GM08714 (cell line): ENCODE measurements at regions not wholly inside any gene's neighbourhood (a gene's known extent, or its start where the extent isn't known, plus 50 kb on each side); places are given as distances from the start of the nearest gene placed in this dataset.
"Not testable (repeated sequence)": the region's sequence is repeated elsewhere in the genome, so short reads cannot be mapped to it uniquely, and the experiment has no call there.

Experiments
- H3K4me3 ChIP-seq: fragments of 200-500 bp; sonication (Bioruptor generic); 2 replicates; pipeline ENCODE4 v1.5.1; 2014; ENCODE audit warnings: mild to moderate bottlenecking, low read length, inconsistent platforms
- ZNF274 ChIP-seq: IDR thresholded peaks from 2 replicates; pipeline ENCODE4 v1.6.1; 2012; ENCODE audit warnings: mild to moderate bottlenecking, low read depth, low read length

DNA sequence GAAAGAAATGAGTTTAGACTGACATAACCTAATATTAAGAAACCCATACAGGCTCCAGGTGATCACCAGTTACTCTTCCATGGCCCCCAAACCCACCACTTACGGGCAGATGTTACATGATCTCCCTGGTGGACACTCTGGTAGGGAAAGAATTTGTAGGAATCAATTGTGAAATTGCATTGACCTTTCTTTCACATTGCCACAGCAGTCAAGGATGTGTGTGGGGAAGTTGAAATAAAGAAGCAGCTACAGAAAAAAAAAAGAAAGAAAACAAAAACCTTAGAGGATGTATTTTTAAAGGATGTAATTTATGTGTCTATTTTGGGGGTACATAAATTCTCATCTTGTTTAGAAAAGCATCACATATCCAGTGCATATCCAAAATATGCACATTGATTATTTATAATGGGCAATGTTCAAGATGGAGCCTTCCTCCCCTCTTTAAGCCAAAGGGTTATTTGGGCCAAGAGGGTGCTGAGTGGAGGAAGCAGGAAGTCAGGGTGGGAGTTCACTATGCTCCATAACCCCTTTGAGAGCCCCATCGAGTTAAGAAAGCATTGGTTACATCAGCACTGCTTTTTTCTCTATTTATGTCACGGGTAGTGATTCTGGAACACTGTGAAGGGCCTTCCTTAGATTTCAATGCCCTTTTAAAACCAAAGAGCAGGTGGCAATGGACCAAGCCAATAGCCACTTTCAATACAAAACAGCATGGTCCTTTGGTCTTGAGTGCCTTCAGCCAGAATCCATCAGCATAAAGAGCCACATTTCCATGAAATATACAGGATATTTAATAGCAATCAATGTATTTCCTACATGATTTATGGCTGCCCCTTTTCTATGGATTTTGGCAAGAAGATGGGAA lies 169.6 kb downstream of the LACC1 start:
- no peak for TF ChIP-seq ZNF274
- no peak overlapping the region for H3K4me3 ChIP-seq

- no peak for TF ChIP-seq ZNF274
- no peak overlapping the region for H3K4me3 ChIP-seq
Measured at GRCh38 chr13:44050450-44051063, 170.9 kb downstream of the LACC1 start.

DNA sequence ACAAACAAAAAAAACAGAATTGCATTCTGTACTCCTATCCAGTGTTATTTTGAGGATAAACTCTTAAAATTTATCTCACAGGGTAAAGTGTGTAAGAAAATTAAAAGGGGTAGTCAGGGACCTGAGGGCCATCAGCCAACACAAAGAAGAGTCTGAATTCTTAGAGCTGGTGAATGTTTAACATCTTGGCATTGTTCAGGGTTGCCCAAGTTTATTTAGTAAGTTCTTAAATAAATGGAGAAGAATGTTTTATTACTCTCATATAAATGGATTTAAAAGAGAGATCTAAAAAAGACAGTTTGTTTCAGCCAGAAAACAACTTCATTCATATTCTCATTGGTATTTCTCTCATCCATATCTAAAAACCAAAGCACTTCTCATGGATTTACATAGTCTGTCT lies 171.7 kb downstream of the LACC1 start:
- no peak for TF ChIP-seq ZNF274
- no peak overlapping the region for H3K4me3 ChIP-seq

DNA sequence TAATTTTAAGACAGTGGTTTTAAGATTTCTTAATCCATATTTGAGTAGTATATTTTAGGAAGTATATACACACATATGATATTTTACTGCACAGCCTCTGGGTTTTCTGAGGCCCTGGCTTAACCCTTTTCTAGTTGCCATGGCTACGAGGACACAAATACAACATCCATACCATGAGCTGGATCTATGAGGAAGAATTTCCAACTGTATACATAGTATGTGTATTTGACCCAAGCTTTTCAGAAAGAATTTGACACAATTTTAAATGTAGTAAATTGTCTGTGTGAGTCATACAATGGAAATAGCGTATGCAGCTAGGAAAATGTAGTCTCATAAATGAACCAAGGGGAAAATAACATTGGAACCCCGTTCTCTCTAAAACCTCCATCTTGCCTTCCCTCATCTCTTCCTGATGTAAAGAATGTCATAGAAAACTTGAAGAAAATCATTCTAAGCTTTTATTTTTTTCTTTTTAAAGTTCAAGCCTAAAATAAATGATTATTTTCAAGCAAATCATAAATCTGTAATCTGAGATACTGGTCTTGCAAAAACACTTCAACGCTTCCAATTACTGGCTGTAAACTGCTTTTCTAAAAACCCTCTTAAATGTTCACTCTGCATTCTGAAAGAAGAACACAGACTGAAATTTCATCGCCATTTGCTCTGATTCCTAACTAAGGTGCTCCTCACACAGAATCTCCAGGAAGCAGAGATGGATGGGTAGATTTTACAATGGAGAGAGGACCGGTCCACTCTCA lies 172.4 kb downstream of the LACC1 start:
- H3K4me3 ChIP-seq: no peak overlapping the region
- no peak for TF ChIP-seq ZNF274

DNA sequence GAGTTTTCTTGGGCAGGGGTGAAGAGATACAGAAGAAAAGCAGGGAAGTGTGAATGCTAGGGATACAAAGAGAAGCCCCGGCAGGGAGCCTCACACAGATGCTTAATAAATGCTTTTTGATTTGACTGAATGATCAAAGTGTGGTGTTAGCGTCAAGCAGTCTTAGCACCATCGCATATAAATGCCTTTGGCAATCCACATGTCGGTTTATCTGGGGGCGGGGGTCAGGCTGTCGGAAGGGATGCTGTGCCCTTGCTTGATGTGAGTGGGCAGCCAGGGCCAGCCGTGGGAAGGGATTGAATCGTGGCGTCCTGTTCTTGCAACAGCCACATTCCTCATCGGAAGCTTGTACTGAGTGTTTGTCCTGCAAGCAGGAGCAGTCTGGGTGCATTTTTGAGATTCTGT lies 173.1 kb downstream of the LACC1 start:
- no peak for TF ChIP-seq ZNF274
- no peak overlapping the region for H3K4me3 ChIP-seq

GRCh38 chr13:44053208-44053607 lies 173.5 kb downstream of the LACC1 start:
- H3K4me3 ChIP-seq: no peak overlapping the region
- no peak for TF ChIP-seq ZNF274

- no peak overlapping the region for H3K4me3 ChIP-seq
- no peak for TF ChIP-seq ZNF274
Measured at GRCh38 chr13:44054525-44054924, 174.8 kb downstream of the LACC1 start.

GRCh38 chr13:44055681-44056080 lies 176.0 kb downstream of the LACC1 start:
- H3K4me3 ChIP-seq: not testable (repeated sequence)

GRCh38 chr13:44058067-44058466 lies 178.4 kb downstream of the LACC1 start:
- no peak for TF ChIP-seq ZNF274
- H3K4me3 ChIP-seq: no peak overlapping the region

DNA sequence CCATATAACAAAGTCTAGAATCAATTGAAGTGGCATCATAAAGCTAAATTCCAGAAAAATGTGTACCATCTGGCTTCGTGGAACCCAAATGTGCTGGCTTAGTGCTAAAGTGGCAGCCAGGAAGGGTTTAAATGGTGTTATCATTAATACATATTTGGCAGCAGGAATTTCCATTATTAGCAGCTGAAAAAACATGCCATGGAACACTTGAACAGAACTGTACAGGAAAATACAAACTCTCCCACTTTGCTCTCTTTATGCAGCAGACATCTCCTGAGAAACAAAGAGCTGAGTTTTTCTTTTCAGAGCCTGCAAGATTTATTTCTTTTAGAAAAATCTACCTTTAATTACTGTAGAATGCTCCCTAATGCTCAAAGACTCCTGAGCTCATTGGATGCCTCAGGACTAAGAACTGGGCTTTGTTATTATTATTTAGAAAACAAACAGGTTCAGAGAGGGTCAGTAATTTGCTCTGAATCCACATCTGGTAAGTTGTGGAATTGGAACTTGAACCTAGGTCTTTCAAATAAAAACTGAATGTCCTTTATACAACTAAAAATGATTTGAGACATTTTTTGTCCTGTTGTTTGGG lies 179.0 kb downstream of the LACC1 start:
- no peak for TF ChIP-seq ZNF274
- H3K4me3 ChIP-seq: no peak overlapping the region

- H3K4me3 ChIP-seq: no peak overlapping the region
- TF ChIP-seq ZNF274: no peak
Measured at GRCh38 chr13:44061876-44062275, 182.2 kb downstream of the LACC1 start.

- H3K4me3 ChIP-seq: no peak overlapping the region
- no peak for TF ChIP-seq ZNF274
Measured at GRCh38 chr13:44063467-44063866, 183.8 kb downstream of the LACC1 start.

DNA sequence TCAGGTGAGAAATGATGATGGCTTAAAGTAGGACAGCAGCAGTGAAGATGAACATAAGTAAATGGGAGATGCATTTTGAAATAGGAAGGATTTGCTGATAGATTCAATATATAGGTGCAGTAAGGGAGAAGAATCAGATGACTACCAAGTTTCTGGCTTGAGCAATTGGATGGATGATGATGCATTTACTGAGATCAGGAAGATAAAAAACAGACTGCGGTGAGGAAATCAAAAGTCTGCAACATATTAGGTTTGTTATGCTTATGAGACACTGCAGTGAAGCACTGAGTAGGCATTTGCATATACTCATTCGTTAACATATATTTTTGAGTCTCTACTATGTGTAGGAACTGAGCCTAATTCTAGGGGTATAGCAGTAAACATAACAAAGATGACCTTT lies 184.2 kb downstream of the LACC1 start:
- no peak overlapping the region for H3K4me3 ChIP-seq
- no peak for TF ChIP-seq ZNF274

DNA sequence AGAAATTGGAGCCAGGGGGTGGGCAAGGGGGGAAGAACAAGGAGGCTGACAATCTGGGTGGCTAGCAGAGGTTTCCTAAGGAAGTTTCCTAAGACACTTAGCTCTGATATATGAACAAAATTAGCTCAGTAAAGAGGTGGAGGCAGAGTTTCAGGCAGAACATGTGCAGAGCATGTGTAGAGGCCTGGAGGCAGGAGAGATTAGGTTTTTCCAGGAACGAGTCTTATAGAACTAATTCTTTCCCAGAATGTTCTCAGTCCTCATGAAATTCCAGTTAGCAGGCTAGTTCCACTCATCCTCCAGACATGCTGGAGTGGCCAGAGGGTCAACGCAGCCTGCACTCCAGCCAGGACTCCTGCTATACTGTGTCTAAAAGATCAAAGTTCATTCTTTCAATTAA lies 184.7 kb downstream of the LACC1 start:
- no peak for TF ChIP-seq ZNF274
- no peak overlapping the region for H3K4me3 ChIP-seq
